Activated T-cell treated with anti-CD3 and anti-CD28 coated beads, Interleukin-2, amount 50 U/mL, for 72 hours (primary cell): ENCODE measurements at regions not wholly inside any gene's neighbourhood (a gene's known extent, or its start where the extent isn't known, plus 50 kb on each side); places are given as distances from the start of the nearest gene placed in this dataset.

Experiments used
- ATAC-seq, 2 donors: fragments of 150-1000 bp; cut with Tn5 transposase; replicated peaks in 1 of 2; 2 replicates each; pipeline ENCODE4 v1.10.0; 2021; ENCODE audit warnings: moderate library complexity in 2 of 2, mild to moderate bottlenecking in 1 of 2
- DNase-seq, 2 donors: peaks; one replicate each; pipeline ENCODE4 v3.0.0; 2021 to 2022; ENCODE audit warnings: mixed read lengths in 1 of 2
- H3K27ac Mint-ChIP-seq: one replicate; pipeline ENCODE4 v1.8.0; 2022; ENCODE audit warnings: mild to moderate bottlenecking, moderate library complexity, mixed read lengths
- H3K27me3 Mint-ChIP-seq: one replicate; pipeline ENCODE4 v1.8.0; 2022; ENCODE audit warnings: low read depth, mixed read lengths
- H3K36me3 Mint-ChIP-seq, 2 donors: one replicate each; pipeline ENCODE4 v1.8.0; 2022; ENCODE audit warnings: mixed read lengths in 2 of 2, mild to moderate bottlenecking in 1 of 2; ENCODE audit not compliant: insufficient read depth in 2 of 2
- H3K4me1 Mint-ChIP-seq: one replicate; pipeline ENCODE4 v1.8.0; 2022; ENCODE audit warnings: low read depth, mixed read lengths
- H3K4me3 Mint-ChIP-seq, 2 donors: one replicate each; pipeline ENCODE4 v1.8.0; 2022; ENCODE audit warnings: mild to moderate bottlenecking in 2 of 2, mixed read lengths in 2 of 2, moderate library complexity in 2 of 2
- H3K9me3 Mint-ChIP-seq, 2 donors: one replicate each; pipeline ENCODE4 v1.8.0; 2022; ENCODE audit warnings: mixed read lengths in 2 of 2

DNA sequence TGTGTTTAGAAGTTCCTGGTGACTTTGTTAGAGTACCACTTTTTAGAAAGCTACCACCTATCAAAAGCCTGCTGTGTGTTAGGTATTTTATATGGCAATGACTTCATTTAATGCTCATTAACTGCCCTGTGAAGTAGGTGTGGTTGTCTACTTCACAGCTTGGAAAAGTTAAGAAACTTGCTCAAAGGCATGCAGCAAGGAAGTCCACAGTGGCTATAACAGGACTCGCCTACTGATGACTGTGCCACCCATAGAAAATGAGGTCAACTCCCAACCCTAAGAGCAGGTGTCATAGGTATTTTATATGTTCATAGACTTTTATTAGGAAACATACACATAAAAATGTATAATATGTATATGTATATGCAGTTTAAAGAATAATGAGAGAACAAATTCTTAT is 125.2 kb upstream of the PAX6 start:
- no peaks in the 10 kb centered on the region for H3K4me1 Mint-ChIP-seq
- H3K36me3 Mint-ChIP-seq, result no peaks in the 10 kb centered on the region
- ATAC-seq (no peak), DNase-seq (no peak)
- no peak overlapping the region for H3K27ac Mint-ChIP-seq
- H3K27me3 Mint-ChIP-seq, result peaks cover 52% of the 10 kb centered on the region
- no peak overlapping the region for H3K4me3 Mint-ChIP-seq
- H3K9me3 Mint-ChIP-seq, result no peaks in the 10 kb centered on the region

DNA sequence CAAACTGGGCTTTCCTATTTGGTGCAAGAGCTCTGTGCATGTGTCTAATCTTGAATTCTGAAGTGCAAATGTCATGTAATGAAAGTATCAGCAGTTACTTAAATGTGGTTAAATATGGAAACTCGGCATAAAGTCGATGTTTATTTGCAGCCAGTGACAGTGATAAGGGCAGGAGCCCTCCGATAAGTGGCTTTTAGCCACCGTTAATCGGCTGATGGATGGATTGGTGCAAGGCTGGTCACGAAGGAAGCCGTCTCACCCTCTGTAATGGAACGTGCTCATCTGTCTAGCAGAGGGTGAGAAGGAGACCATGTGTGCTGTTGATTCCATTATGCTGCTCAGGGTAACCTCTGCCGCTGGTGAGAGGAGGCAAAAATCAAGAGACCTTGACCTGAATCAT is 121.8 kb upstream of the PAX6 start:
- no peak for ATAC-seq
- Mint-ChIP-seq H3K9me3 (no peaks in the 10 kb centered on the region), H3K4me3 (no peak overlapping the region)

DNA sequence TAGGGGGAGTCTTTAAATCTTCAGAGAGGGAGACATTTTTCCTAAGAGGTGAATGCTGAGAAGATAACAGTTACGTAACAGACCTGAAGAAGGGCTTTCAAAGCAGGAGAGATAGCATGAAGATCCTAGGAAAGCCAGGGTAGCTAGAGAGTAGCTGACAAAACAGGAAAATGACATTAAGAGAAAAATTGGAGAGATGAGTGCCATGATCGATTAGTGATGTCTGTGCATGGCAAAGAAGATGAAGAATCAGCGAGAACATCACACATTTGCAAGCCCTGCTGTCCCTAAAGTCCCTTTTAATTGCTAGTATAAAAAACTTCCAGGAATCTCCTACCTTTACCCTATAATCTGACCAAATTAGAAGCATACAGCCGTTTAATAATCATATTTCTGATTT is 116.9 kb upstream of the PAX6 start:
- Mint-ChIP-seq H3K4me3 (no peak overlapping the region), H3K36me3 (no peaks in the 10 kb centered on the region), H3K27me3 (peaks cover 31% of the 10 kb centered on the region), H3K4me1 (no peaks in the 10 kb centered on the region), H3K9me3 (no peaks in the 10 kb centered on the region), H3K27ac (no peak overlapping the region)
- ATAC-seq, result no peak
- DNase-seq, result no peak

More for the DNA sequence above, 121.8 kb upstream of the PAX6 start:
- DNase-seq, result no peak
- Mint-ChIP-seq H3K36me3 (no peaks in the 10 kb centered on the region), H3K27me3 (peaks cover 44% of the 10 kb centered on the region), H3K4me1 (no peaks in the 10 kb centered on the region), H3K27ac (no peak overlapping the region)

DNA sequence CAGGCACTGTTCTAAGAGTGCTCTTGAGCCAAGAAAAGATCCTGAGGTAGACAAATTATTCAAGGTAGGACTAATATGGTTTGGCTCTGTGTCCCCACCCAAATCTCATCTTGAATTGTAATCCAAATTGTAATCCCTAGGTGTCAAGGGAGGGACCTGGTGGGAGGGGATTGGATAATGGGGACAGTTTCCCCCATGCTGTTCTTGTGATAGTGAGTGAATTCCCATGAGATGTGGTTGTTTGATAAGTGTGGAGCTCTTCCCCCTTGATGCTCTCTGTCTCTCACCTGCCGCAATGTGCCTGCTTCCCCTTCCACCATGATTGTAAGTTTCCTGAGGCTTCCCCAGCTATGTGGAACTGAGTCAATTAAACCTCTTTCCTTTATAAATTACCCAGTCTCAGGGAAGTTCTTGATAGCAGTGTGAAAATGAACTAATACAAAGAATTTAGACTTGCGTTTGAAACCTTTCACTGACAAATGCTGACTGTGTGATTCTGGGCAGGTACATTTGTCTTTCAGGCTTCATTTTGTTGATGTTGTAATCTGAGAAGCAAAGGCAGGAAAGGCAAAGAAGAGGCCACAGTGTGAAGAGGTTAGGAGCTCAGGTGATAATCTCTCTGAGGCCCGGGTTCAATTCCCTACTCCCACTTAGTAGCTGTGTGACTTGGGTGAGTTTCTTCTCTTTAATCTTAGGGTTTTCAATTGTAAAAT is 115.8 kb upstream of the PAX6 start:
- ATAC-seq (no peak), DNase-seq (no peak)
- Mint-ChIP-seq H3K4me3 (no peak overlapping the region), H3K27ac (no peak overlapping the region), H3K4me1 (no peaks in the 10 kb centered on the region), H3K36me3 (no peaks in the 10 kb centered on the region), H3K27me3 (peaks cover 20% of the 10 kb centered on the region), H3K9me3 (no peaks in the 10 kb centered on the region)

DNA sequence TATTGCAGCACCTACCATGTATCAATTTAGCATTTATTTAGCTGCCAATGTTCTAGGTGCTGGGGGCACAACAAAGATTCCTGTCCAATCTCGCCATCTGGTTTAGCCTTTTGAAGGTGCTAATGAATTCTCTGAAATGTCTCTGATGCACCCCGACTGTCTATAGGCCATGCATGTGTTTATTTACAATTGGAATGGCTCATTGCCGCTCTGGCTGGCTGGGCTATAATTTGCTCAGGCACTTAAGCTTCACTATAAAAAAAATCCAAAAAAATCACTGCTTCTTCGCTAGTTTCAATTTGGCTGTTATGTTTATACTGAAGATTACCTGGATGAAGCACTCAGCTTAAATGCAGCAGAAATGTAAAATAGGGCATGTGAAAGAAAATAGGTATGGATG is 115.0 kb upstream of the PAX6 start:
- Mint-ChIP-seq H3K27me3 (peaks cover 19% of the 10 kb centered on the region), H3K4me1 (no peaks in the 10 kb centered on the region), H3K36me3 (no peaks in the 10 kb centered on the region), H3K9me3 (no peaks in the 10 kb centered on the region), H3K27ac (no peak overlapping the region), H3K4me3 (no peak overlapping the region)
- ATAC-seq (no peak), DNase-seq (no peak)

DNA sequence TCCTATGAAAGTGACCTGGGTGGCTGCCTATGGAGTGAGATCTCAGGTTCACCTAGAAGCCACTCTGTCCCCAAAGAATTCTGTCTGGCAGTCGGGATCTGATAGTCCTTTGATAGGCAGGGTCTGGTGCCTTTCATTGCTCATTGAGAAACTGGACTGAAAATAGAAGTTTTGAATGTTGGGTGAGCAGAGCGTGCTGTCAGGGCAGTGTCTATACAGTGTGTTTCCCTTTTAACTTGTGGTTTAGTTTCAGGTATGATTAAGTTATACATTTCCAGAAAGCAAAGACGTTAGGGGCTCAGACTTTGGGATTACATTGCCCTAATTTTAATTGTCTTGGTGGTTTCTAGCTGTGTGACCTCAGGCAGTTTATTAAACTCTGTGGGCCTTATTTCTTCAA is 111.3 kb upstream of the PAX6 start:
- peaks cover 20% of the 10 kb centered on the region for H3K27me3 Mint-ChIP-seq
- H3K36me3 Mint-ChIP-seq, result no peaks in the 10 kb centered on the region
- no peak overlapping the region for H3K4me3 Mint-ChIP-seq
- no peaks in the 10 kb centered on the region for H3K9me3 Mint-ChIP-seq
- no peaks in the 10 kb centered on the region for H3K4me1 Mint-ChIP-seq
- ATAC-seq, result no peak
- DNase-seq, result no peak
- H3K27ac Mint-ChIP-seq, result no peak overlapping the region

DNA sequence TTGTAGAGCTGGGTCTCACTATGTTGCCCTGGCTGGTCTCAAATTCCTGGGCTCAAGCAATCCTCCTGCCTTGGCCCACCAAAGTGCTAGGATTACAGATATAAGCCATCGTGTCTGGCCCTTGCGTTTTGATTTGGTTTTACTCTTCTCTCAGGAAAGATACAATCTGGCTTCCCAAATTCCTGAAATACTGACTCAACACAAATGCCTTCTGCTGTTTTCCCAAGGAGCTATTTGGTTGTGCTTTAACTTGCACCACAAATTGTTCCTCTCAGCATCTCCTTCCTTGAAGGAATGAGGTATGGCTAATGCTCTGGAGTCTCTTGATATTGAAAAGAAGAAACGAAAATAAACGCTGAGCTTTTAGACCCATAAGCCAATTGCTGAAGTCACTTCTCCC is 110.0 kb upstream of the PAX6 start:
- ATAC-seq, result no peak
- H3K36me3 Mint-ChIP-seq, result no peaks in the 10 kb centered on the region
- no peak overlapping the region for H3K4me3 Mint-ChIP-seq

DNA sequence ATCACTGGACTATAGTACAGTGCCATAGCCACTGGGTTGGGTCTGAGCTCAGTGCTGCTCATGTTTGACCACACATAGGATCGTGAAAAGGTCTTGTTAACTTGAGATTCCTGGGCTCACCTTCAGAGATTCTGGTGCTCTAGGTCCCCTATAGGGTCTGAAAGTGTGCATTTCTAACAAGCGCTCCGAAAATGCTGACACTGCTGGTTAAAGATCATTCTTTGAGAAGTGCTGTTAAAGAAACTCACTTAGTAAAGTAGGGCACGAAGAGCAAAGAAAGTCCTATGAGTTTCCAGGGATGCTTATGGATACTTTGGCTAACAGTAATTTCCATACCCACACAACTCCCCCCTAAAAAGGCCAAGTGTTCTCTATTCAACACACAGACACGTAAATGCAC is 108.1 kb upstream of the PAX6 start:
- Mint-ChIP-seq H3K27ac (no peak overlapping the region), H3K27me3 (peaks cover 15% of the 10 kb centered on the region), H3K36me3 (no peaks in the 10 kb centered on the region), H3K4me1 (no peaks in the 10 kb centered on the region), H3K4me3 (no peak overlapping the region), H3K9me3 (no peaks in the 10 kb centered on the region)
- no peak for ATAC-seq
- DNase-seq, result no peak

More for the DNA sequence above, 110.0 kb upstream of the PAX6 start:
- DNase-seq, result no peak
- no peaks in the 10 kb centered on the region for H3K9me3 Mint-ChIP-seq
- no peaks in the 10 kb centered on the region for H3K4me1 Mint-ChIP-seq
- H3K27me3 Mint-ChIP-seq, result peaks cover 20% of the 10 kb centered on the region
- no peak overlapping the region for H3K27ac Mint-ChIP-seq

DNA sequence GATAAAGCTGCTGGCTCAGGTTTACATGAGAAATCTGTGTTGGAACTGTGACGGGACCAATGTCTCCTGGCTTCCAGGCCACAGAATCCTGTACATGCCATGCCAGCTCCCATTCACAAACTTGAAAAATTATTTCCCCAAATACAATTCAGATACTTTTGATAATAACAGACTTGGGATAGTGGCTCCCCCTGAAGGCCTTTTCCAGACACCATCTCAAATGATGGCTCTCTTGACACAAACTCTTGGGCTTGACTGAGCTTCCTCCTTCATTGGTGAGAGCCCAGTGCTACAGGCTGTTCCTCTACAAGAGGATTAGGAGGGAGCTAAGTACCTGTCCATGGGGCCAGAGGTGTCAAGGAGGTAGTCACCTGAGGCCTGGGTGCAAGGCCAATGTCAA is 104.7 kb upstream of the PAX6 start:
- no peaks in the 10 kb centered on the region for H3K4me1 Mint-ChIP-seq
- peaks cover 14% of the 10 kb centered on the region for H3K27me3 Mint-ChIP-seq
- no peak for DNase-seq
- no peak overlapping the region for H3K4me3 Mint-ChIP-seq
- ATAC-seq, result no peak
- no peak overlapping the region for H3K27ac Mint-ChIP-seq
- no peaks in the 10 kb centered on the region for H3K36me3 Mint-ChIP-seq
- no peaks in the 10 kb centered on the region for H3K9me3 Mint-ChIP-seq

DNA sequence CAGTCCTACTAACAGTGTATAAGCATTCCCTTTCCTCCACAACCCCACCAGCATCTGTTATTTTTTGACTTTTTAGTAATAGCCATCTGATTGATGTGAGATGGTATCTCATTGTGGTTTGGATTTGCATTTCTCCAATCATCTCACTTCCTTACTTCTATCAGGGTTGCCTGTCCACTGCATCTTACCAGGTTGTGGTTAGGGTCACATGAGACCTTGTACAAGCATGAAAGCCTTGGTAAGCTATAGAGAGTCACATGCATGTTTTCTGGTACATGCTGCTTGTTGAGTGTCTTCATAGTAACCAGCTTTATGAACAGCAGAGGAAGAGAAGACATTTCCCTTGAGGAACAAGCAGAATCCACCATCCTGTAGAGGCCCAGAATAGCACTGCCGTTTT is 102.9 kb upstream of the PAX6 start:
- H3K9me3 Mint-ChIP-seq, result no peaks in the 10 kb centered on the region
- H3K4me3 Mint-ChIP-seq, result no peak overlapping the region
- H3K27ac Mint-ChIP-seq, result no peak overlapping the region
- H3K36me3 Mint-ChIP-seq, result no peaks in the 10 kb centered on the region
- peaks cover 14% of the 10 kb centered on the region for H3K27me3 Mint-ChIP-seq
- no peak for DNase-seq
- no peaks in the 10 kb centered on the region for H3K4me1 Mint-ChIP-seq
- no peak for ATAC-seq

DNA sequence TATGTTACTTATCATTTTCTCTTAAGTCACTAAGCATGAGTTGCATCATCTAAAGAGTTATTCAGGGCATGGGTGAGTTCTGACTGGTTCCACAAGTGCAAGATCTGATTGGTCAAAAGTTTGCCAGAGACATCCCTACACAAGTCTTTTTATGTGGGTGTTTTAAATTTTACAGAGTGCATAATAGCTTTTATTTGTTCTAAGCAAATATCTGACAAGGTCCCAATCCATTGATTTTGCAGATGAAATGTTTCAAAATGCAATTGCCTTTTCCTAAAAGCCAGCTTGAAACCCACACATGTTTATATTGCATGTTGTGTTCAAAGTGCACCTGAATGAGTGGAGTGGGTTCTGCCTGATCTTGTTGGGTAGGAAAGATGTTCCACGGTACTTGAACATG is 101.7 kb upstream of the PAX6 start:
- ATAC-seq (no peak), DNase-seq (no peak)
- no peaks in the 10 kb centered on the region for H3K9me3 Mint-ChIP-seq
- H3K36me3 Mint-ChIP-seq, result no peaks in the 10 kb centered on the region
- H3K4me1 Mint-ChIP-seq, result no peaks in the 10 kb centered on the region
- H3K27ac Mint-ChIP-seq, result no peak overlapping the region
- no peak overlapping the region for H3K4me3 Mint-ChIP-seq
- H3K27me3 Mint-ChIP-seq, result peaks cover 12% of the 10 kb centered on the region

DNA sequence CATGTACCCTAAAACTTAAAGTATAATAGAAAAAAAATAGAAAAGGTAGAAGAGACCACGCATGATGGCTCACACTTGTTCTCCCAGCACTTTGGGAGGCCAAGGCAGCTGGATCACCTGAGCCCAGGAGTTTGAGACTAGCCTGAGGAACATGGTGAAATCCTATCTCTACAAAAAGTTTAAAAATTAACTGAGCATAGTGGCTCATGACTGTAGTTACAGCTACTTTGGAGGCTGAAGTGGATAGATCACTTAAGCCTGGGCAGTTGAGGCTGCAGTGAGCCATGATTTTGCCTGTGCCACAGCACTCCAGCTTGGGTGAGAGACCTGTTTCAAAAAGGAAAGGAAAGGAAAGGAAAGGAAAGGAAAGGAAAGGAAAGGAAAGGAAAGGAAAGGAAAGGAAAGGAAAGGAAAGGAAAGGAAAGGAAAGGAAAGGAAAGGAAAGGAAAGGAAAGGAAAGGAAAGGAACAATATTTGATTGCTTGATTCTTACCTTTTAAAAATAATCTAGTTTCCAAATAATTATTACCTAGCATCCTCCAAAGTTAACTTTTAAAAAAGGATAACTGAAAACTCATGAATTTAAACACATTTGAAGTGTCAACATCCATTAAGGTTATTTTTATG is 99.9 kb upstream of the PAX6 start:
- H3K4me3 Mint-ChIP-seq, result no peak overlapping the region
- no peaks in the 10 kb centered on the region for H3K4me1 Mint-ChIP-seq
- peaks cover 0 to 2% of the 10 kb centered on the region in 2 donors for H3K9me3 Mint-ChIP-seq
- no peak for DNase-seq
- H3K27me3 Mint-ChIP-seq, result peaks cover 24% of the 10 kb centered on the region
- no peaks in the 10 kb centered on the region for H3K36me3 Mint-ChIP-seq
- no peak for ATAC-seq
- no peak overlapping the region for H3K27ac Mint-ChIP-seq

DNA sequence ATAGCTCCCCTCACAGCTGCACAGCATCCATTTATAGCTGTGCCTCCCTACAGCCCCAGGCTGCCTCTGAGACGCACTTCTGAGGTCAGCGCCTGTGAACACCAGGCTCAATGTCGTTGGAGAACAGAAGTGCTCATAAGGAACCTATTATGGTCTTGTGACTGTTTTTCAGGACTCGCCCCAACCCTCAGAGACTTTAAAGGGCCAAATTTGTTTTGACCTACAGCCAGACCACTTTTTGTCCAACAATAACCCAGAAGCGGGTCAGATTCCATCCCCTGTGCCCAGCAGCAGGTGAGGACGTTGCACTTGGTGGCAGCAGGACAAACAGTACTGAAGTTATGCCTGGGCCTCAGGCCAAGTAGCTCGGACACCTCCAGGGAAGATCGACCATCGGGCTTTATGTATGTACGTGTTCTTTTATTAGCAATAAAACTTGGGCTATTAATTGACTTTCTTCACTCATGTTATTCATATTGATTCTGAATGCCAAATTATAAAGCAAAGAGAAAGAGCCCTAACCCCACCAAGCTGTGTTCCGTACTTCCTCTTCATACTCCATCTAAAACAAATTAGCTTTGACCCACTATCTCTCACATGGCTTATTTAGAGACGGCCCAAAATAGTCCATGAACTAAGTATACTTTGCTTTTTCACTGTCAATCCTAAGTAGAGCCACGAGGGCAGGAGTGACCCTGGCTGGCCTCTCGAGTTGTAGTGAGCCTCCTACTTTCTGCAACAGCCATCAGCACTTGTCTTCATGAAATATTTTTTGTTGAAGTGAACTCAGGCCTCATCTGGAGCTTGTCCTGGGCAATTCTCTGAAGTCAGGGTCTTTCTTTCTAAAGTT is 92.3 kb upstream of the PAX6 start:
- H3K4me3 Mint-ChIP-seq, result no peak overlapping the region
- peaks cover 4 to 6% of the 10 kb centered on the region in 2 donors for H3K9me3 Mint-ChIP-seq
- DNase-seq (no peak), ATAC-seq (no peak)
- no peaks in the 10 kb centered on the region for H3K4me1 Mint-ChIP-seq
- peaks cover 46% of the 10 kb centered on the region for H3K27me3 Mint-ChIP-seq
- H3K36me3 Mint-ChIP-seq, result peaks cover 0 to 2% of the 10 kb centered on the region in 2 donors
- no peak overlapping the region for H3K27ac Mint-ChIP-seq
